K562 (cell line): ENCODE measurements at regions not wholly inside any gene's neighbourhood (a gene's known extent, or its start where the extent isn't known, plus 50 kb on each side); places are given as distances from the start of the nearest gene placed in this dataset.

Experiments
- ATAC-seq: fragments of 200-7000 bp; cut with Tn5 transposase; 3 replicates; pipeline ENCODE4 v1.9.1; 2020; ENCODE audit warnings: moderate library complexity
- BruUV-seq: library from RNA; stranded (reverse); fragments of 400-500 nt; replicated peaks from 2 replicates; lab custom pipeline; 2021; lab: Mats Ljungman, UMichigan
- CTCF ChIA-PET: fragments of 300-600 bp; formaldehyde crosslinking; extraction: SDS; loops from one replicate; lab custom pipeline; 2021; ENCODE audit warnings: low intra/inter-chr PET ratio; lab: Yijun Ruan, JAX
- POLR2A ChIA-PET: fragments of 300-600, 350-650 bp; sonication (Branson Sonifier 250); formaldehyde crosslinking; extraction: SDS; loops from one replicate; lab custom pipeline; 2021; ENCODE audit warnings: antibody characterized with exemption, inconsistent platforms; lab: Yijun Ruan, JAX
- DNase-seq, 4 experiments: peaks; one replicate each; pipeline versions ENCODE4 v3.0.0 to v3.0.0-alpha.2; 2011 to 2018; ENCODE audit warnings: low spot score in 3 of 4, mixed read lengths in 3 of 4; ENCODE audit errors: extremely low read depth in 1 of 4
- FAIRE-seq: peaks from 2 replicates; lab custom pipeline; 2011; peaks lifted over from hg19 to GRCh38; lab: Jason Lieb, UNC
- H2AFZ ChIP-seq: 2 replicates; pipeline ENCODE4 v1.6.0; 2011; ENCODE audit warnings: low read depth, low read length, control low read depth, inconsistent platforms
- H3K27ac ChIP-seq: fragments of 200-600 bp; 3 replicates; pipeline ENCODE4 v1.8.0; 2011; ENCODE audit warnings: low read depth, mild to moderate bottlenecking, control low read depth, inconsistent platforms, low read length, moderate library complexity, mixed read lengths; ENCODE audit errors: extremely low read depth
- H3K27me3 ChIP-seq, 2 experiments: fragments of 300-600 bp in 1 of 2; 2 replicates in 1 of 2; 3 replicates in 1 of 2; pipeline versions ENCODE4 v1.6.0 to v1.8.0; 2011; ENCODE audit warnings: inconsistent platforms in 2 of 2, low read length in 2 of 2, mild to moderate bottlenecking in 1 of 2, mixed read lengths in 1 of 2, moderate library complexity in 1 of 2; ENCODE audit not compliant: control insufficient read depth in 2 of 2, insufficient read depth in 2 of 2
- H3K36me3 ChIP-seq: fragments of 300-600 bp; 3 replicates; pipeline ENCODE4 v1.8.0; 2011; ENCODE audit warnings: mild to moderate bottlenecking, low read length, inconsistent platforms; ENCODE audit not compliant: control insufficient read depth, insufficient read depth
- H3K4me1 ChIP-seq, 2 experiments: fragments of 200-600 bp in 1 of 2; replicated peaks in 1 of 2; 2 replicates in 1 of 2; 3 replicates in 1 of 2; pipeline versions ENCODE4 v1.5.1 to v1.8.0; 2011; ENCODE audit warnings: inconsistent platforms in 2 of 2, low read length in 2 of 2, mild to moderate bottlenecking in 1 of 2, mixed read lengths in 1 of 2, moderate library complexity in 1 of 2; ENCODE audit not compliant: control insufficient read depth in 2 of 2, insufficient read depth in 2 of 2
- H3K4me2 ChIP-seq: 2 replicates; pipeline ENCODE4 v1.6.1; 2011; ENCODE audit warnings: low read length, control low read depth, inconsistent platforms, mixed read lengths; ENCODE audit not compliant: insufficient read depth
- H3K4me3 ChIP-seq: fragments of 200-600 bp; sonication (generic), shearing (Covaris generic); 2 replicates; pipeline ENCODE4 v1.5.1; 2016; ENCODE audit warnings: control low read depth, inconsistent platforms
- H3K79me2 ChIP-seq: fragments of 200-600 bp; 3 replicates; pipeline ENCODE4 v1.8.0; 2011; ENCODE audit warnings: low read length, inconsistent platforms; ENCODE audit not compliant: control insufficient read depth, insufficient read depth
- H3K9ac ChIP-seq, 2 experiments: 2 replicates each; pipeline versions ENCODE4 v1.6.0 to v1.6.1; 2011; ENCODE audit warnings: low read depth in 2 of 2, low read length in 2 of 2, control low read depth in 1 of 2, inconsistent platforms in 1 of 2, mild to moderate bottlenecking in 1 of 2, mixed read lengths in 1 of 2; ENCODE audit not compliant: insufficient read depth in 1 of 2
- H3K9me1 ChIP-seq: one replicate; pipeline ENCODE4 v1.6.0; 2011; ENCODE audit warnings: inconsistent platforms, mild to moderate bottlenecking, low read length, moderate library complexity; ENCODE audit not compliant: control insufficient read depth, insufficient read depth
- H3K9me3 ChIP-seq: replicated peaks from 2 replicates; pipeline ENCODE4 v1.5.1; 2011; ENCODE audit warnings: low read depth, low read length, inconsistent platforms; ENCODE audit not compliant: control insufficient read depth, insufficient read depth
- H4K20me1 ChIP-seq: replicated peaks from 2 replicates; pipeline ENCODE4 v1.6.1; 2011; ENCODE audit warnings: low read length, inconsistent platforms, mixed read lengths; ENCODE audit not compliant: control insufficient read depth, insufficient read depth
- CBFA2T3 ChIP-seq: fragments of 450-650 bp; IDR thresholded peaks from 2 replicates; pipeline ENCODE4 v1.6.1; 2017
- ELF1 ChIP-seq: fragments of 200-800 bp; sonication (Bioruptor generic); IDR thresholded peaks from 2 replicates; pipeline ENCODE4 v1.6.1; 2016; ENCODE audit warnings: missing genetic modification characterization, missing compliant biosample characterization
- EWSR1 ChIP-seq: fragments of 450-650 bp; IDR thresholded peaks from 2 replicates; pipeline ENCODE4 v1.6.1; 2018; ENCODE audit warnings: borderline replicate concordance, mild to moderate bottlenecking, low read depth, moderate library complexity; ENCODE audit not compliant: partially characterized antibody
- FOXK2 ChIP-seq, 2 experiments: fragments of 450-650 bp; IDR thresholded peaks in 1 of 2; conservative IDR thresholded peaks in 1 of 2; 2 replicates each; pipeline ENCODE4 v1.6.1; 2016; ENCODE audit warnings: low read depth in 2 of 2, mild to moderate bottlenecking in 1 of 2
- KLF10 ChIP-seq: fragments of 250-450 bp; sonication (Bioruptor Pico); IDR thresholded peaks from 2 replicates; pipeline ENCODE4 v1.6.1; 2021; ENCODE audit warnings: matching md5 sums
- MAFK ChIP-seq: IDR thresholded peaks from 2 replicates; pipeline ENCODE4 v1.6.1; 2011; ENCODE audit warnings: low read length, improper control_type of control experiment
- NFE2 ChIP-seq: IDR thresholded peaks from 2 replicates; pipeline ENCODE4 v1.6.1; 2014; ENCODE audit warnings: antibody characterized with exemption, low read depth
- NUFIP1 ChIP-seq: fragments of 450-650 bp; IDR thresholded peaks from 2 replicates; pipeline ENCODE4 v1.6.1; 2018; ENCODE audit not compliant: partially characterized antibody
- PCBP2 ChIP-seq: fragments of 200-400 bp; formaldehyde crosslinking; IDR thresholded peaks from 2 replicates; pipeline ENCODE4 v1.6.1; 2018; ENCODE audit warnings: low read length, low read depth, mild to moderate bottlenecking, moderate library complexity; ENCODE audit not compliant: poor library complexity, severe bottlenecking
- PRPF4 ChIP-seq: fragments of 200-400 bp; formaldehyde crosslinking; IDR thresholded peaks from one replicate; pipeline ENCODE4 v1.6.1; 2017; ENCODE audit warnings: low read length, low read depth, mild to moderate bottlenecking; ENCODE audit not compliant: insufficient read depth, poor library complexity, severe bottlenecking
- SIRT6 ChIP-seq: IDR thresholded peaks from one replicate; pipeline ENCODE4 v1.6.1; 2012; ENCODE audit warnings: low read depth, mild to moderate bottlenecking, control low read depth, inconsistent platforms, low read length, moderate library complexity
- TCF7L2 ChIP-seq: fragments of 150-350 bp; IDR thresholded peaks from 2 replicates; pipeline ENCODE4 v1.6.1; 2016; ENCODE audit warnings: low read depth, mild to moderate bottlenecking, low read length, moderate library complexity
- ZNF324 ChIP-seq: fragments of 250-450 bp; sonication (Bioruptor Pico); IDR thresholded peaks from 2 replicates; pipeline ENCODE4 v1.4.0; 2020; ENCODE audit warnings: mild to moderate bottlenecking
- ZSCAN32 ChIP-seq: fragments of 450-650 bp; formaldehyde crosslinking; IDR thresholded peaks from 2 replicates; pipeline ENCODE4 v1.4.0; 2020; ENCODE audit warnings: mild to moderate bottlenecking, moderate library complexity
- WGBS: fragments of 100-300 bp; shearing (Covaris generic); methylation state at CpG from one replicate; pipeline ENCODE4 v1.1.6; 2016; ENCODE audit warnings: low coverage, mixed read lengths; ENCODE audit not compliant: insufficient coverage; ENCODE audit errors: missing lambda C conversion rate; 5-methylcytosine and 5-hydroxymethylcytosine counted together
- in situ Hi-C: fragments of 300-500 bp; cut with MboI; formaldehyde crosslinking; loops from 4 replicates; pipeline ENCODE4 v1.15.0; 2018; ENCODE audit warnings: inconsistent platforms, mixed read lengths
- intact Hi-C: fragments of 100-400 bp; cut with micrococcal nuclease; formaldehyde crosslinking; loops from 2 replicates; pipeline ENCODE4 v1.14.2; 2022
- TF ChIP-seq, protein P1 (sequence below): fragments of 450-650 bp; IDR thresholded peaks from 2 replicates; pipeline ENCODE4 v1.6.1; 2016; ENCODE audit warnings: borderline replicate concordance

GRCh38 chr2:226176283-226176984 is 623.2 kb downstream of the IRS1 start:
- H3K36me3 ChIP-seq = no peaks in the 10 kb centered on the region
- no peaks in the 10 kb centered on the region for H3K4me1 ChIP-seq
- BruUV-seq = no TSS peak
- CTCF ChIA-PET = no interaction called here
- no peaks in the 10 kb centered on the region for H3K79me2 ChIP-seq
- no peaks in the 10 kb centered on the region for H3K27me3 ChIP-seq
- POLR2A ChIA-PET = no interaction called here
- in situ Hi-C loops = no loop called here
- H2AFZ ChIP-seq = no peak overlapping the region
- TF ChIP-seq KLF10 (CRISPR knock-in tag) (no peak), ELF1 (no peak), CBFA2T3 (no peak)
- no peak for ATAC-seq
- no peak overlapping the region for H3K4me2 ChIP-seq
- intact Hi-C loops = no loop called here
- no peak overlapping the region for H3K9ac ChIP-seq
- H3K4me3 ChIP-seq = no peak overlapping the region
- no peaks in the 10 kb centered on the region for H3K9me1 ChIP-seq
- no peaks in the 10 kb centered on the region for H4K20me1 ChIP-seq
- H3K27ac ChIP-seq = no peak overlapping the region
- FAIRE-seq = no peak
- no peaks in the 10 kb centered on the region for H3K9me3 ChIP-seq
- 3% methylated on average over 3 of the region's 3 CpGs for WGBS
- no peak for DNase-seq

DNA sequence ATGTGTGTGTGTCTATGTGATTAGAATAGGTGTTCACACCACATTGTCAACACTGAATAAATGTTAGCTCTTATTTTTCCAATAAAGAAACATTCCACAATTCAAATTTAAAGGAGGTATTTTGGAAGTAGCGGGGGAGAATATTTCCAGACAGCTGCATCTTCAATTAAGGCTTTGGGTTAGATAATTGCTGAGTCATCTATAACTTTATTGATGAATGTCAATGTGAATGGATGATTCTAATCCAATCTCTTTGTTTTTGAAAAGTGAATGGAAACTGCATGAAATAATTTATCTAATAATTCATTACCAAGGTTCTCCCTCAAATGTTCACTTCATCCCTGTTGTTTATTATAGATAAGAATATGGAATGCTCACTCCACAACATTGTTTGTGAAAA is 625.2 kb downstream of the IRS1 start:
- no peak for DNase-seq
- Histone ChIP-seq H3K9me1 (no peaks in the 10 kb centered on the region), H3K36me3 (no peaks in the 10 kb centered on the region), H3K27me3 (no peaks in the 10 kb centered on the region), H3K4me2 (no peak overlapping the region), H3K4me3 (no peak overlapping the region), H2AFZ (no peak overlapping the region), H3K27ac (no peak overlapping the region), H4K20me1 (no peaks in the 10 kb centered on the region), H3K9ac (no peak overlapping the region), H3K79me2 (no peaks in the 10 kb centered on the region), H3K9me3 (no peaks in the 10 kb centered on the region), H3K4me1 (no peaks in the 10 kb centered on the region)
- intact Hi-C loops (no loop called here), in situ Hi-C loops (no loop called here)
- BruUV-seq = no TSS peak
- POLR2A ChIA-PET = no interaction called here
- no peak for ATAC-seq
- CTCF ChIA-PET = no interaction called here
- WGBS = 0% methylated on average over 1 of the region's 1 CpG
- FAIRE-seq = no peak
- TF ChIP-seq SIRT6 (no peak), MAFK (peak; percentile 59), NFE2 (no peak), ZNF324 (CRISPR knock-in tag) (no peak), NUFIP1 (no peak), PCBP2 (no peak), FOXK2 (conservative IDR thresholded peaks at IDR 0.05 in 1 of 2, IDR thresholded peaks at IDR 0.05 in 1 of 2; ENCODE audit: low read depth in 2 of 2) (no peak), EWSR1 (no peak), ZSCAN32 (CRISPR knock-in tag) (no peak), TCF7L2 (no peak), PRPF4 (no peak)
- TF ChIP-seq, protein P1, sequence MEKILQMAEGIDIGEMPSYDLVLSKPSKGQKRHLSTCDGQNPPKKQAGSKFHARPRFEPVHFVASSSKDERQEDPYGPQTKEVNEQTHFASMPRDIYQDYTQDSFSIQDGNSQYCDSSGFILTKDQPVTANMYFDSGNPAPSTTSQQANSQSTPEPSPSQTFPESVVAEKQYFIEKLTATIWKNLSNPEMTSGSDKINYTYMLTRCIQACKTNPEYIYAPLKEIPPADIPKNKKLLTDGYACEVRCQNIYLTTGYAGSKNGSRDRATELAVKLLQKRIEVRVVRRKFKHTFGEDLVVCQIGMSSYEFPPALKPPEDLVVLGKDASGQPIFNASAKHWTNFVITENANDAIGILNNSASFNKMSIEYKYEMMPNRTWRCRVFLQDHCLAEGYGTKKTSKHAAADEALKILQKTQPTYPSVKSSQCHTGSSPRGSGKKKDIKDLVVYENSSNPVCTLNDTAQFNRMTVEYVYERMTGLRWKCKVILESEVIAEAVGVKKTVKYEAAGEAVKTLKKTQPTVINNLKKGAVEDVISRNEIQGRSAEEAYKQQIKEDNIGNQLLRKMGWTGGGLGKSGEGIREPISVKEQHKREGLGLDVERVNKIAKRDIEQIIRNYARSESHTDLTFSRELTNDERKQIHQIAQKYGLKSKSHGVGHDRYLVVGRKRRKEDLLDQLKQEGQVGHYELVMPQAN = no peak
